ENCODE measurements at regions not wholly inside any gene's neighbourhood (a gene's known extent, or its start where the extent isn't known, plus 50 kb on each side); places are given as distances from the start of the nearest gene placed in this dataset.

GRCh38 chr5:79871364-79872120, 119.5 kb downstream of the MTX3 start:
- no peak for TF ChIP-seq CTCF (IDR thresholded peaks at IDR 0.05)
- no peak for TF ChIP-seq POLR2A (IDR thresholded peaks at IDR 0.05)
